GM12878 (cell line): ENCODE measurements at regions not wholly inside any gene's neighbourhood (a gene's known extent, or its start where the extent isn't known, plus 50 kb on each side); places are given as distances from the start of the nearest gene placed in this dataset.

Experiments
- ATAC-seq: fragments of 200-7000 bp; cut with Tn5 transposase; 3 replicates; pipeline ENCODE4 v1.9.1; 2020; ENCODE audit warnings: mild to moderate bottlenecking, moderate library complexity
- BruUV-seq: library from RNA; stranded (reverse); fragments of 400-500 nt; replicated peaks from 2 replicates; lab custom pipeline; 2021; lab: Mats Ljungman, UMichigan
- CTCF ChIA-PET: fragments of 300-600 bp; sonication (Branson Sonifier 250); formaldehyde crosslinking; extraction: SDS; loops from one replicate; lab custom pipeline; 2021; ENCODE audit warnings: inconsistent platforms; lab: Yijun Ruan, JAX
- POLR2A ChIA-PET: fragments of 350-600 bp; formaldehyde crosslinking; extraction: SDS; loops from one replicate; lab custom pipeline; 2021; ENCODE audit warnings: inconsistent platforms; lab: Charles Lee
- RAD21 ChIA-PET: fragments of 300-600 bp; sonication (Branson Sonifier 250); formaldehyde crosslinking; loops from one replicate; lab custom pipeline; 2023; ENCODE audit warnings: antibody characterized with exemption; ENCODE audit not compliant: unreplicated experiment; lab: Charles Lee
- SMC1A ChIA-PET: fragments of 300-600 bp; sonication (Branson Sonifier 250); formaldehyde crosslinking; loops from one replicate; lab custom pipeline; 2023; ENCODE audit not compliant: unreplicated experiment, uncharacterized antibody; lab: Charles Lee
- DNase-seq: peaks from one replicate; pipeline ENCODE4 v3.0.0-alpha.2; 2011; ENCODE audit warnings: low read depth, low spot score
- FAIRE-seq: peaks from 3 replicates; lab custom pipeline; 2011; peaks lifted over from hg19 to GRCh38; lab: Jason Lieb, UNC
- H2AFZ ChIP-seq: 2 replicates; pipeline ENCODE4 v1.6.0; 2011; ENCODE audit warnings: low read depth, low read length, control low read depth; ENCODE audit not compliant: control insufficient read depth
- H3K27ac ChIP-seq: 2 replicates; pipeline ENCODE4 v1.5.1; 2011; ENCODE audit warnings: control low read depth; ENCODE audit not compliant: control insufficient read depth, insufficient read depth
- H3K27me3 ChIP-seq, 2 experiments: replicated peaks in 1 of 2; 2 replicates each; pipeline versions ENCODE4 v1.6.0 to v1.6.1; 2011; ENCODE audit warnings: low read length in 1 of 2; ENCODE audit not compliant: control insufficient read depth in 2 of 2, insufficient read depth in 2 of 2
- H3K36me3 ChIP-seq, 2 experiments: 2 replicates each; pipeline ENCODE4 v1.5.1; 2011; ENCODE audit warnings: low read length in 1 of 2; ENCODE audit not compliant: control insufficient read depth in 2 of 2, insufficient read depth in 2 of 2
- H3K4me1 ChIP-seq: 2 replicates; pipeline ENCODE4 v1.6.1; 2011; ENCODE audit warnings: mild to moderate bottlenecking, low read length, moderate library complexity, mixed read lengths; ENCODE audit not compliant: control insufficient read depth, insufficient read depth
- H3K4me2 ChIP-seq: 2 replicates; pipeline ENCODE4 v1.6.0; 2011; ENCODE audit warnings: control low read depth; ENCODE audit not compliant: control insufficient read depth, insufficient read depth
- H3K4me3 ChIP-seq: fragments of 200-600 bp; sonication (generic); 2 replicates; pipeline ENCODE4 v1.5.1; 2016
- H3K79me2 ChIP-seq: 2 replicates; pipeline ENCODE4 v1.6.0; 2011; ENCODE audit warnings: low read length; ENCODE audit not compliant: control insufficient read depth, insufficient read depth
- H3K9ac ChIP-seq: 2 replicates; pipeline ENCODE4 v1.8.0; 2011; ENCODE audit warnings: low read length, control low read depth, mixed read lengths; ENCODE audit not compliant: control insufficient read depth, insufficient read depth
- H3K9me3 ChIP-seq: replicated peaks from 3 replicates; pipeline ENCODE4 v1.5.1; 2011; ENCODE audit warnings: mild to moderate bottlenecking, low read length; ENCODE audit not compliant: control insufficient read depth, insufficient read depth
- H4K20me1 ChIP-seq: 2 replicates; pipeline ENCODE4 v1.6.0; 2011; ENCODE audit not compliant: control insufficient read depth, insufficient read depth
- BACH1 ChIP-seq: fragments of 450-650 bp; IDR thresholded peaks from 2 replicates; pipeline ENCODE4 v1.6.1; 2017; ENCODE audit warnings: mild to moderate bottlenecking, borderline replicate concordance
- BCLAF1 ChIP-seq: fragments of 450-650 bp; IDR thresholded peaks from 2 replicates; pipeline ENCODE4 v1.6.1; 2017; ENCODE audit warnings: antibody characterized with exemption, mild to moderate bottlenecking, moderate library complexity
- CEBPB ChIP-seq, 2 experiments: fragments of 150-350 bp in 1 of 2; IDR thresholded peaks; 2 replicates each; pipeline ENCODE4 v1.6.1; 2012 to 2014; ENCODE audit warnings: low read depth in 2 of 2, low read length in 2 of 2, borderline replicate concordance in 1 of 2, inconsistent platforms in 1 of 2
- CHD1 ChIP-seq: IDR thresholded peaks from 2 replicates; pipeline ENCODE4 v1.6.1; 2012; ENCODE audit warnings: low read depth, low read length, improper control_type of control experiment
- ETV6 ChIP-seq, 2 experiments: fragments of 450-650 bp in 1 of 2; IDR thresholded peaks in 1 of 2; conservative IDR thresholded peaks in 1 of 2; 2 replicates each; pipeline ENCODE4 v1.6.1; 2014; ENCODE audit warnings: antibody characterized with exemption in 1 of 2, borderline replicate concordance in 1 of 2, low read depth in 1 of 2, mild to moderate bottlenecking in 1 of 2, moderate library complexity in 1 of 2
- KAT2A ChIP-seq: conservative IDR thresholded peaks from 2 replicates; pipeline ENCODE4 v1.6.1; 2011; ENCODE audit warnings: low read depth, low read length; ENCODE audit not compliant: control insufficient read depth
- LARP7 ChIP-seq: fragments of 450-650 bp; IDR thresholded peaks from 2 replicates; pipeline ENCODE4 v1.6.1; 2017; ENCODE audit warnings: mild to moderate bottlenecking
- NBN ChIP-seq: fragments of 450-650 bp; IDR thresholded peaks from 2 replicates; pipeline ENCODE4 v1.6.1; 2016
- NFXL1 ChIP-seq: fragments of 450-650 bp; IDR thresholded peaks from 2 replicates; pipeline ENCODE4 v1.6.1; 2017; ENCODE audit warnings: antibody characterized with exemption, mild to moderate bottlenecking, borderline replicate concordance
- NR2C1 ChIP-seq: fragments of 450-650 bp; IDR thresholded peaks from 2 replicates; pipeline ENCODE4 v1.6.1; 2017; ENCODE audit warnings: antibody characterized with exemption, mild to moderate bottlenecking, moderate library complexity
- POU2F2 ChIP-seq: IDR thresholded peaks from 3 replicates; pipeline ENCODE4 v1.6.1; 2011; ENCODE audit warnings: low read depth, mild to moderate bottlenecking, low read length, borderline replicate concordance
- PRDM15 ChIP-seq: fragments of 450-650 bp; formaldehyde crosslinking; IDR thresholded peaks from 2 replicates; pipeline ENCODE4 v1.4.0; 2020; ENCODE audit warnings: mild to moderate bottlenecking, moderate library complexity
- TBL1XR1 ChIP-seq: IDR thresholded peaks from 2 replicates; pipeline ENCODE4 v1.6.1; 2012; ENCODE audit warnings: low read depth, low read length, improper control_type of control experiment
- ZNF217 ChIP-seq: fragments of 450-650 bp; IDR thresholded peaks from 2 replicates; pipeline ENCODE4 v1.6.1; 2017; ENCODE audit warnings: antibody characterized with exemption, mild to moderate bottlenecking
- WGBS: methylation state at CpG from one replicate; pipeline ENCODE4 v1.1.6; 2016; ENCODE audit warnings: low lambda C conversion rate; ENCODE audit not compliant: insufficient replicate concordance, insufficient coverage; ENCODE audit errors: missing lambda C conversion rate; 5-methylcytosine and 5-hydroxymethylcytosine counted together
- in situ Hi-C: fragments of 300-500 bp; cut with MboI; formaldehyde crosslinking; loops from 9 replicates; pipeline ENCODE4 v1.14.3; 2018; ENCODE audit warnings: mixed read lengths
- intact Hi-C: fragments of 100-400 bp; cut with micrococcal nuclease; formaldehyde crosslinking; loops from one replicate; pipeline ENCODE4 v1.14.2; 2022; ENCODE audit not compliant: unreplicated experiment

GRCh38 chr9:79250806-79251205 is 321.0 kb upstream of the TLE4 start:
- SMC1A ChIA-PET = no interaction called here
- no peak overlapping the region for H2AFZ ChIP-seq
- no peak overlapping the region for H3K9ac ChIP-seq
- no peaks in the 10 kb centered on the region for H3K36me3 ChIP-seq
- no peaks in the 10 kb centered on the region for H3K4me1 ChIP-seq
- POLR2A ChIA-PET = no interaction called here
- H3K9me3 ChIP-seq = no peaks in the 10 kb centered on the region
- no peaks in the 10 kb centered on the region for H3K27me3 ChIP-seq
- intact Hi-C loops = no loop called here
- no peaks in the 10 kb centered on the region for H4K20me1 ChIP-seq
- RAD21 ChIA-PET = no interaction called here
- in situ Hi-C loops = no loop called here
- BruUV-seq = no TSS peak
- no peak for DNase-seq
- no peak overlapping the region for H3K4me2 ChIP-seq
- no peak for FAIRE-seq
- no peaks in the 10 kb centered on the region for H3K79me2 ChIP-seq
- WGBS = 0% methylated on average over 1 of the region's 1 CpG
- ATAC-seq = no peak
- CTCF ChIA-PET = no interaction called here
- TF ChIP-seq CHD1 (no peak), KAT2A (no peak), TBL1XR1 (no peak), CEBPB (IDR thresholded peaks at IDR 0.05; ENCODE audit: borderline replicate concordance in 1 of 2, low read depth in 2 of 2, low read length in 2 of 2) (no peak), NBN (no peak), POU2F2 (no peak), LARP7 (no peak), PRDM15 (CRISPR knock-in tag) (no peak), NFXL1 (no peak), BCLAF1 (no peak), BACH1 (no peak), ZNF217 (no peak), NR2C1 (no peak), ETV6 (conservative IDR thresholded peaks at IDR 0.05 in 1 of 2, IDR thresholded peaks at IDR 0.05 in 1 of 2; ENCODE audit: borderline replicate concordance in 1 of 2, low read depth in 1 of 2) (no peak)
- no peak overlapping the region for H3K27ac ChIP-seq
- H3K4me3 ChIP-seq = no peak overlapping the region
